H1 (cell line): ENCODE measurements at regions not wholly inside any gene's neighbourhood (a gene's known extent, or its start where the extent isn't known, plus 50 kb on each side); places are given as distances from the start of the nearest gene placed in this dataset.

Source experiments
- EGR1 ChIP-seq: IDR thresholded peaks from 2 replicates; pipeline ENCODE4 v1.6.1; 2011; ENCODE audit warnings: low read depth, low read length, borderline replicate concordance
- RAD21 ChIP-seq, 2 experiments: IDR thresholded peaks in 1 of 2; conservative IDR thresholded peaks in 1 of 2; 2 replicates each; pipeline ENCODE4 v1.6.1; 2011; ENCODE audit warnings: low read depth in 2 of 2, low read length in 2 of 2, improper control_type of control experiment in 1 of 2, inconsistent platforms in 1 of 2, mild to moderate bottlenecking in 1 of 2, moderate library complexity in 1 of 2
- RBBP5 ChIP-seq: IDR thresholded peaks from 2 replicates; pipeline ENCODE4 v1.7.1; 2012; ENCODE audit warnings: low read depth, mild to moderate bottlenecking, inconsistent platforms, low read length, moderate library complexity, borderline replicate concordance
- RFX5 ChIP-seq: IDR thresholded peaks from 2 replicates; pipeline ENCODE4 v1.6.1; 2011; ENCODE audit warnings: low read depth, low read length, improper control_type of control experiment, borderline replicate concordance
- RNF2 ChIP-seq: fragments of 200-900, 300-1000 bp; sonication (generic); IDR thresholded peaks from 2 replicates; pipeline ENCODE4 v1.7.1; 2016; ENCODE audit warnings: borderline replicate concordance, low read depth, mild to moderate bottlenecking, antibody characterized with exemption, low read length; ENCODE audit not compliant: poor library complexity, severe bottlenecking; ENCODE audit errors: missing control alignments
- SP1 ChIP-seq: IDR thresholded peaks from 2 replicates; pipeline ENCODE4 v1.6.1; 2011; ENCODE audit warnings: low read depth, low read length
- SP4 ChIP-seq: IDR thresholded peaks from 2 replicates; pipeline ENCODE4 v1.6.1; 2012; ENCODE audit warnings: low read length, inconsistent platforms
- TCF12 ChIP-seq: IDR thresholded peaks from 2 replicates; pipeline ENCODE4 v1.6.1; 2011; ENCODE audit warnings: low read depth, mild to moderate bottlenecking, low read length
- TEAD4 ChIP-seq: IDR thresholded peaks from 2 replicates; pipeline ENCODE4 v1.6.1; 2012; ENCODE audit warnings: low read depth, low read length, inconsistent platforms, mixed read lengths
- ZNF274 ChIP-seq: IDR thresholded peaks from 2 replicates; pipeline ENCODE4 v1.7.0; 2012; ENCODE audit warnings: low read length, borderline replicate concordance; ENCODE audit errors: extremely low read depth
- TF ChIP-seq, protein P1 (sequence below): IDR thresholded peaks from 2 replicates; pipeline ENCODE4 v1.6.1; 2012; ENCODE audit warnings: inconsistent platforms

DNA sequence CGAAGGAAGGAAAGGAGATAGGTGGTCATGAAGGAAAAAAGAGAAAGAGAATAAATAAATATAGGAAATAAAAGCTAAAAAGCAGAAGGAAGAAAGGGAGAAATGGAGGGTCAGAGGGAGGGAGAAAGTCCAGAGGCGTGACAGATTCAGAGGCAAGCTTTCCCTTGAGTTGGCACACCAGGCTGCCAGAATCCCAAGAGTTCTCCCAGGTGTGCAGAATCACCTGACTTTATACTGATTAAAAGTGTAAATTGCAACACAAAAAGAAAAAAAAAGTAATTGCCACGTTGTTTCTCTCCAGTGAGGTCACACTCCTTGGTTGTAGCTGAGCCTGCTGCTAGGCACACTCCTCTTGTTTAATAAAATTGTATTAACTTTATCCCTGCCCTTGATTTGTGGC is 669.9 kb upstream of the PKN2 start (continued):
- no peak for TF ChIP-seq RBBP5
- TF ChIP-seq TCF12, result no peak
- no peak for TF ChIP-seq RNF2
- TF ChIP-seq TEAD4, result no peak
- no peak for TF ChIP-seq SP1
- no peak for TF ChIP-seq RAD21 (IDR thresholded peaks at IDR 0.05 in 1 of 2, conservative IDR thresholded peaks at IDR 0.05 in 1 of 2; ENCODE audit: low read depth in 2 of 2, low read length in 2 of 2)
- TF ChIP-seq, protein P1, sequence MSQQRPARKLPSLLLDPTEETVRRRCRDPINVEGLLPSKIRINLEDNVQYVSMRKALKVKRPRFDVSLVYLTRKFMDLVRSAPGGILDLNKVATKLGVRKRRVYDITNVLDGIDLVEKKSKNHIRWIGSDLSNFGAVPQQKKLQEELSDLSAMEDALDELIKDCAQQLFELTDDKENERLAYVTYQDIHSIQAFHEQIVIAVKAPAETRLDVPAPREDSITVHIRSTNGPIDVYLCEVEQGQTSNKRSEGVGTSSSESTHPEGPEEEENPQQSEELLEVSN, result no peak
- no peak for TF ChIP-seq RFX5
- no peak for TF ChIP-seq ZNF274
- TF ChIP-seq EGR1, result no peak
- TF ChIP-seq SP4, result no peak
